Uterus (tissue), 2 donors: ENCODE measurements at regions not wholly inside any gene's neighbourhood (a gene's known extent, or its start where the extent isn't known, plus 50 kb on each side); places are given as distances from the start of the nearest gene placed in this dataset.

ENCODE experiments used
- POLR2A ChIP-seq, 2 donors: fragments of 450-650 bp; IDR thresholded peaks; one replicate each; pipeline ENCODE4 v1.6.1; 2016; ENCODE audit warnings: antibody characterized with exemption in 2 of 2, mild to moderate bottlenecking in 1 of 2, moderate library complexity in 1 of 2
- TF ChIP-seq, protein P1 (sequence below), 4 experiments: fragments of 200-600 bp in 2 of 4; fragments of 450-650 bp in 2 of 4; sonication (generic) in 2 of 4; IDR thresholded peaks; one replicate each; pipeline ENCODE4 v1.5.1; 2016 to 2019; ENCODE audit warnings: antibody characterized with exemption in 4 of 4, mild to moderate bottlenecking in 2 of 4, moderate library complexity in 1 of 4

- TF ChIP-seq, protein P1, sequence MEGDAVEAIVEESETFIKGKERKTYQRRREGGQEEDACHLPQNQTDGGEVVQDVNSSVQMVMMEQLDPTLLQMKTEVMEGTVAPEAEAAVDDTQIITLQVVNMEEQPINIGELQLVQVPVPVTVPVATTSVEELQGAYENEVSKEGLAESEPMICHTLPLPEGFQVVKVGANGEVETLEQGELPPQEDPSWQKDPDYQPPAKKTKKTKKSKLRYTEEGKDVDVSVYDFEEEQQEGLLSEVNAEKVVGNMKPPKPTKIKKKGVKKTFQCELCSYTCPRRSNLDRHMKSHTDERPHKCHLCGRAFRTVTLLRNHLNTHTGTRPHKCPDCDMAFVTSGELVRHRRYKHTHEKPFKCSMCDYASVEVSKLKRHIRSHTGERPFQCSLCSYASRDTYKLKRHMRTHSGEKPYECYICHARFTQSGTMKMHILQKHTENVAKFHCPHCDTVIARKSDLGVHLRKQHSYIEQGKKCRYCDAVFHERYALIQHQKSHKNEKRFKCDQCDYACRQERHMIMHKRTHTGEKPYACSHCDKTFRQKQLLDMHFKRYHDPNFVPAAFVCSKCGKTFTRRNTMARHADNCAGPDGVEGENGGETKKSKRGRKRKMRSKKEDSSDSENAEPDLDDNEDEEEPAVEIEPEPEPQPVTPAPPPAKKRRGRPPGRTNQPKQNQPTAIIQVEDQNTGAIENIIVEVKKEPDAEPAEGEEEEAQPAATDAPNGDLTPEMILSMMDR (IDR thresholded peaks at IDR 0.05): no peak
- no peak for TF ChIP-seq POLR2A (IDR thresholded peaks at IDR 0.05)
Observed at GRCh38 chr4:175066923-175067627, 148.9 kb downstream of the ADAM29 start.
